Peyer's patch (tissue), 4 donors: ENCODE measurements at regions not wholly inside any gene's neighbourhood (a gene's known extent, or its start where the extent isn't known, plus 50 kb on each side); places are given as distances from the start of the nearest gene placed in this dataset.

Experiments used
- CTCF ChIP-seq, 6 experiments: fragments of 450-650 bp in 4 of 6; fragments of 200-600 bp in 2 of 6; sonication (generic) in 1 of 6; IDR thresholded peaks; one replicate each; pipeline ENCODE4 v1.5.1; 2017 to 2019; ENCODE audit warnings: antibody characterized with exemption in 6 of 6, mild to moderate bottlenecking in 3 of 6, moderate library complexity in 1 of 6
- POLR2A ChIP-seq, 2 donors: fragments of 450-650 bp; IDR thresholded peaks; one replicate each; pipeline ENCODE4 v1.5.1; 2017; ENCODE audit warnings: antibody characterized with exemption in 2 of 2, mild to moderate bottlenecking in 2 of 2, moderate library complexity in 2 of 2

- no peak for TF ChIP-seq CTCF (IDR thresholded peaks at IDR 0.05)
- TF ChIP-seq POLR2A (IDR thresholded peaks at IDR 0.05) = no peak
These were observed 687.1 kb upstream of the SLITRK1 start for GRCh38 chr13:84569366-84569765.
